BLaER1 (cell line): ENCODE measurements at regions not wholly inside any gene's neighbourhood (a gene's known extent, or its start where the extent isn't known, plus 50 kb on each side); places are given as distances from the start of the nearest gene placed in this dataset.

ENCODE experiments used
- H3K27ac ChIP-seq: shearing (Covaris generic); formaldehyde crosslinking; 2 replicates; pipeline ENCODE4 v1.8.1; 2022
- H3K27me3 ChIP-seq: shearing (Covaris generic); formaldehyde crosslinking; 2 replicates; pipeline ENCODE4 v1.8.1; 2022
- H3K36me3 ChIP-seq: shearing (Covaris generic); formaldehyde crosslinking; 2 replicates; pipeline ENCODE4 v1.8.1; 2022
- H3K4me1 ChIP-seq: shearing (Covaris generic); formaldehyde crosslinking; 2 replicates; pipeline ENCODE4 v1.8.1; 2022
- H3K4me2 ChIP-seq: shearing (Covaris generic); formaldehyde crosslinking; 2 replicates; pipeline ENCODE4 v1.8.1; 2022
- H3K4me3 ChIP-seq: shearing (Covaris generic); formaldehyde crosslinking; 2 replicates; pipeline ENCODE4 v1.8.1; 2022
- H3K9ac ChIP-seq: shearing (Covaris generic); formaldehyde crosslinking; 2 replicates; pipeline ENCODE4 v1.8.1; 2022
- H3K9me3 ChIP-seq: shearing (Covaris generic); formaldehyde crosslinking; 2 replicates; pipeline ENCODE4 v1.8.1; 2022
- H4K20me1 ChIP-seq: shearing (Covaris generic); formaldehyde crosslinking; 2 replicates; pipeline ENCODE4 v1.8.1; 2022
- Cebpa-rat ChIP-seq: shearing (Covaris generic); IDR thresholded peaks from 2 replicates; pipeline ENCODE4 v1.8.1; 2022

- H4K20me1 ChIP-seq, result no peaks in the 10 kb centered on the region
- H3K4me1 ChIP-seq, result peaks cover 17% of the 10 kb centered on the region
- H3K4me2 ChIP-seq, result no peak overlapping the region
- H3K36me3 ChIP-seq, result no peaks in the 10 kb centered on the region
- no peak overlapping the region for H3K27ac ChIP-seq
- no peak overlapping the region for H3K4me3 ChIP-seq
- H3K9ac ChIP-seq, result no peak overlapping the region
- no peaks in the 10 kb centered on the region for H3K27me3 ChIP-seq
- peaks cover 44% of the 10 kb centered on the region for H3K9me3 ChIP-seq
- no peak for TF ChIP-seq Cebpa-rat
Measured at GRCh38 chr10:130770018-130770630, 541.4 kb downstream of the TCERG1L start.

- no peak overlapping the region for H3K4me3 ChIP-seq
- H3K27me3 ChIP-seq, result no peaks in the 10 kb centered on the region
- H3K9me3 ChIP-seq, result peaks cover 37% of the 10 kb centered on the region
- H3K4me2 ChIP-seq, result peak overlapping the region; percentile 59
- H4K20me1 ChIP-seq, result no peaks in the 10 kb centered on the region
- H3K36me3 ChIP-seq, result no peaks in the 10 kb centered on the region
- H3K9ac ChIP-seq, result no peak overlapping the region
- H3K4me1 ChIP-seq, result peaks cover 17% of the 10 kb centered on the region
- H3K27ac ChIP-seq, result no peak overlapping the region
- no peak for TF ChIP-seq Cebpa-rat
Measured at GRCh38 chr10:130771491-130771946, 540.0 kb downstream of the TCERG1L start.

DNA sequence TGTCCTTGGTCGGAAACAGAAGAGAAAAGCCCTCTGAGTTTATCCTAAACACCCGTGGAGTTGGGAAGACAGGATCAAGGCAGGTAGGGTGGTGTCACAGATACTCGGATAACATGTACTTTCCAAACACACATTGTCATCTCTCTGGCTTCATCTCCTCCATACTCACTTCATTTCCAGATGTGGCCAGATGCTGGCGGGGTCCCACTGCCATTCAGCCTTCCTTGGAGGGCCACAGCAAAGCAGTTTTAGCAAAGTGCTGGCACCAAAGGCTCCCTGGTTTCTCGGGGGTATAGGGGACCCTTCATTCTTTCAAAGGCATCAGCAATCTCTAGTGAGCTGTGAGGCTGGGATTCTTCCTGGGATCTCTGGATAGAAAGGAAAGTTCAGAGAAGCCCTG lies 539.5 kb downstream of the TCERG1L start:
- no peak for TF ChIP-seq Cebpa-rat
- Histone ChIP-seq H3K4me2 (peak overlapping the region; percentile 59), H3K9me3 (peaks cover 32% of the 10 kb centered on the region), H4K20me1 (no peaks in the 10 kb centered on the region), H3K36me3 (no peaks in the 10 kb centered on the region), H3K4me1 (peaks cover 17% of the 10 kb centered on the region), H3K9ac (no peak overlapping the region), H3K4me3 (no peak overlapping the region), H3K27me3 (no peaks in the 10 kb centered on the region), H3K27ac (no peak overlapping the region)

GRCh38 chr10:130772676-130773075 lies 538.8 kb downstream of the TCERG1L start:
- Histone ChIP-seq H3K9ac (no peak overlapping the region), H3K4me3 (no peak overlapping the region), H3K4me1 (peaks cover 17% of the 10 kb centered on the region), H4K20me1 (no peaks in the 10 kb centered on the region), H3K36me3 (no peaks in the 10 kb centered on the region), H3K4me2 (peak overlapping the region; percentile 59; the same call in 1 of the 2 replicates), H3K9me3 (peaks cover 25% of the 10 kb centered on the region), H3K27me3 (no peaks in the 10 kb centered on the region), H3K27ac (no peak overlapping the region)
- no peak for TF ChIP-seq Cebpa-rat

DNA sequence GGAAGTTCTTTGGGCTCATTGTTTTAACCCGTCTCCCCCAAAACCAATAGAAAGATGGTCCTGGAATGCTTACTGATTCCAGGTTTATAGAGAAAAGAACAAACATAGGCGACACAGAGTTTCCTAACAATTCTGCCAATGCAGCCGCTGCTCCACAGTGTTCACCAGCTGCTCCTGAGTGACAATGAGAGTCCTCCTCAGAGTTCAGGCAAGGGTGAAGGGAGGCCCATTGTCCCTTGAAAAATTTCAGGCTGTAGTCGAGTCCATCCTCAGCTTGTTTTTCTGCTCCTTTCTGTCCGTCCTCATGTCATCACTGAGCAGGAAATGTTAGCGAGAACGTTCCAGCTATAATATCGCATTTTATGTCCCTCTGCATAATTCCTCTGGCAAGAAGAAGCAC lies 537.6 kb downstream of the TCERG1L start:
- Histone ChIP-seq H3K36me3 (no peaks in the 10 kb centered on the region), H4K20me1 (no peaks in the 10 kb centered on the region), H3K27ac (no peak overlapping the region), H3K27me3 (no peaks in the 10 kb centered on the region), H3K4me1 (peaks cover 17% of the 10 kb centered on the region), H3K4me2 (no peak overlapping the region), H3K4me3 (no peak overlapping the region), H3K9me3 (peaks cover 13% of the 10 kb centered on the region), H3K9ac (no peak overlapping the region)
- TF ChIP-seq Cebpa-rat, result no peak

- Histone ChIP-seq H3K4me2 (no peak overlapping the region), H3K4me1 (peaks cover 17% of the 10 kb centered on the region), H3K4me3 (no peak overlapping the region), H3K27me3 (no peaks in the 10 kb centered on the region), H3K9ac (no peak overlapping the region), H3K9me3 (peaks cover 4% of the 10 kb centered on the region), H3K27ac (no peak overlapping the region), H3K36me3 (no peaks in the 10 kb centered on the region), H4K20me1 (no peaks in the 10 kb centered on the region)
- no peak for TF ChIP-seq Cebpa-rat
Measured at GRCh38 chr10:130774871-130775270, 536.6 kb downstream of the TCERG1L start.

DNA sequence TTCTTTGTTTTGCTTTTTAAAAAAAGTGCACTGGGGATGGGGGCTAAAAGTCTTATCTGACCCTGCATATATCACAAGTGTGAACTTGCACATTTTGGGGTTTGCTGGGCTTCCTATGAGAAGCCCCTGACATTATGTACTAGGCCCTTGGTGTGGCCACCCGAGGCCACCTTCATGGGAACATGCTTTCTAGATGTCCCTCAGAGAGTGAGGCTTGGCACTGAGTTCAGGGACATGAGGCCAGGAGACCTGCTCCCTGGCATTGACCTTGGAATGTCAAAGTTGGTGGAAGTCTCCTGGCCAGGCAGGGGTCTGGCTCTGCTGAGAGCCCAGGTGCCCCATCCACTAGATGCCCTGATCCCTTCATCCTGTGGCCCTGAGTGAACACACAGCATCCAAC lies 536.2 kb downstream of the TCERG1L start:
- H3K9ac ChIP-seq, result no peak overlapping the region
- no peak overlapping the region for H3K27ac ChIP-seq
- H3K4me2 ChIP-seq, result no peak overlapping the region
- H3K36me3 ChIP-seq, result no peaks in the 10 kb centered on the region
- no peak overlapping the region for H3K4me3 ChIP-seq
- no peaks in the 10 kb centered on the region for H4K20me1 ChIP-seq
- peaks cover 17% of the 10 kb centered on the region for H3K4me1 ChIP-seq
- no peak for TF ChIP-seq Cebpa-rat
- no peaks in the 10 kb centered on the region for H3K9me3 ChIP-seq
- H3K27me3 ChIP-seq, result no peaks in the 10 kb centered on the region

- TF ChIP-seq Cebpa-rat, result no peak
- Histone ChIP-seq H3K27ac (no peak overlapping the region), H3K4me3 (no peak overlapping the region), H3K4me1 (peaks cover 9% of the 10 kb centered on the region), H3K36me3 (no peaks in the 10 kb centered on the region), H4K20me1 (no peaks in the 10 kb centered on the region), H3K9ac (no peak overlapping the region), H3K27me3 (no peaks in the 10 kb centered on the region), H3K9me3 (no peaks in the 10 kb centered on the region), H3K4me2 (no peak overlapping the region)
Measured at GRCh38 chr10:130776724-130777123, 534.8 kb downstream of the TCERG1L start.

GRCh38 chr10:130777507-130778165 lies 533.9 kb downstream of the TCERG1L start:
- no peak overlapping the region for H3K27ac ChIP-seq

DNA sequence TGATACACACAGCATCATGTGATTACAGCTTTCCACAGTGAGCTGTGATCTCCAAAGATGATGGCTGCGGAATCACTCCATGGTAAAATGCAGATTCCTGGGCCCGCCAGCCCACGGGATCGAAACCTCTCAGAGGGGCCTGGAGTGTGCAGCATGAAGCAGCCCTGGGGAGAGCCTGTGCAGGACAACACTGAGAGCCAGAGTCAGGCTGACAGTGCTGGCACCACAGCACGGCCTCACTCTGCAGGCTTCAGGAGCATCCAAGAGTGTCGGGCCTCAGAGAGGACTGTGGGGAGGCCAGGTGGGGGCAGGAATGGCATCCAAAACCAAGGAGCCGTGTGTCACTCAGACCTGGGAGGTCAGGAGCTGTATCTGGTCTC lies 533.4 kb downstream of the TCERG1L start:
- Histone ChIP-seq H3K4me3 (no peak overlapping the region), H3K36me3 (no peaks in the 10 kb centered on the region), H3K9me3 (no peaks in the 10 kb centered on the region), H3K9ac (no peak overlapping the region), H4K20me1 (no peaks in the 10 kb centered on the region), H3K27ac (no peak overlapping the region), H3K4me2 (no peak overlapping the region), H3K27me3 (no peaks in the 10 kb centered on the region), H3K4me1 (0 out of 2 replicates have a peak, but pooled peaks cover 6% of the 10 kb centered on the region)
- TF ChIP-seq Cebpa-rat, result no peak

More at GRCh38 chr10:130777507-130778165, 533.9 kb downstream of the TCERG1L start:
- H3K4me3 ChIP-seq, result no peak overlapping the region
- no peak for TF ChIP-seq Cebpa-rat
- H3K27me3 ChIP-seq, result no peaks in the 10 kb centered on the region
- H3K36me3 ChIP-seq, result no peaks in the 10 kb centered on the region
- H4K20me1 ChIP-seq, result no peaks in the 10 kb centered on the region
- H3K4me2 ChIP-seq, result no peak overlapping the region
- H3K9ac ChIP-seq, result no peak overlapping the region
- H3K9me3 ChIP-seq, result no peaks in the 10 kb centered on the region
- 0 out of 2 replicates have a peak, but pooled peaks cover 5% of the 10 kb centered on the region for H3K4me1 ChIP-seq
